GM19468 (cell line): ENCODE measurements at regions not wholly inside any gene's neighbourhood (a gene's known extent, or its start where the extent isn't known, plus 50 kb on each side); places are given as distances from the start of the nearest gene placed in this dataset.

Experiments used
- ATAC-seq: cut with Tn5 transposase; IDR thresholded peaks from one replicate; pipeline ENCODE4 v1.9.1; 2021; ENCODE audit warnings: mild to moderate bottlenecking, moderate library complexity, moderate number of reproducible peaks; ENCODE audit not compliant: unreplicated experiment; ENCODE audit errors: extremely low read depth

DNA sequence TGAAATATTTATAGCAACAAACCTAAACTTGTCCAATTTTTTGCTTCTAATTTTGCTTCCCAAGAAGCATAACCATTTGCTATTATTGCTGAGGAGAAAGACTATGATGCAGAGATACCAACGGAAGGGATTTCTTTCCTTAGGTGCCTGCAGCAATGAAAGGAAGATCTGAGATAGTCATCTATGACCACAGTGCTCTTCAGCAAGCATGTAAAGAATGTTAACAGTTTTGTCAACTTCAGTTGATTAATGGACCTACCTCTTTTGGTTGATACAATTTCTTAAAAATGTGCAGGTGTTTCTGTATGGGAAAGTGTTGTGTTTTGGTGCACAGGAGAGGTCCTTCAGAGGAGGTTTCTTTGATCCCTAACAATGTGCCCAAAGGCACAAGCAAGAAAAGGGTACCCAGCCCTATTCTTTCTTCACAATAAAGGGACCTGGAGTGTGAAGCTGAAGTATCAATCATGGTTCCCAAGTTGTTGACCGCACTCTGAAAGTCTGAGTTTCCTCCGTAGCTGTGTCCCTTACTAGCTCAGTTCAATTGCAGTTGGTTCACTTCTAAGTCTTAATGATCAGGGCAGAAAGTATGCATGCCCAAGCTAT, 307.7 kb upstream of the KCNH8 start:
- ATAC-seq, result no peak

DNA sequence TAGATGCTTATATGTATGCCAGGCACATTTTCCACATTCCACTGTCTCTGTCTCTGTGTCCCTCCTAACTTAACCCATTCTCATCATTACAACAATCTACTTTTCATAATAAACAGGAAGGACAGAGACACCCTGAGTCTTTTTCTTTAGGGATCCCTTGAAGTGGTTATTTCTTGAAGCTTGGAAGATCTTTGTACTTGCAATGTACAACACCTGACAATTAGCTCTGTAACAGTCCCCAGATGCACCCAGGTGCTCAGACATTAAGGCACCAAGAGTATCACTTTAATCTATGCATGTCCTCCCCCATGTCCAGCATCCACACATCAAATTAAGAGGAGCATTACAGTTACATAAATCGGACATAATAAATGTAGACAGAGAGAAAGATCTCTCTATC, 309.6 kb upstream of the KCNH8 start:
- ATAC-seq, result no peak

GRCh38 chr3:18837137-18837755, 311.1 kb upstream of the KCNH8 start:
- ATAC-seq, result no peak

DNA sequence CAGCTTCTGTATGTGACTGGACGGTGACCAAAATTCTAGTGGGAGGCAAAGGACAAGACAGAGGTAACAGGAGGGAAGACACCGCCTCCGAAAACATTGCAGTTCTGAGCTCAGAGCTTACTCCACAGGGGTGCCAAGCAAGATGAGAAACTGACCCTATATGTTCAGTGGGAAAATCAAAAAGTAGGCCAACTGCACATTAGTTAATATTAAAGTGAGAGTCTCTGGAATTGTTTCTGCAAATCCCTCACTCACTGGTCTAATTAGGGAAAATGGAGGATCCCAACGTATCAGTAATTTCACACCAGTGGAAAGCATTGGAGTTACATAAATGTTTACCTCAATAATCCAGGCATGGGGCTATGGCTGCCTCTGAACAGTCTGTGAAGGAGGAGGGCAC, 313.3 kb upstream of the KCNH8 start:
- no peak for ATAC-seq

GRCh38 chr3:18830087-18830486, 318.2 kb upstream of the KCNH8 start:
- no peak for ATAC-seq

DNA sequence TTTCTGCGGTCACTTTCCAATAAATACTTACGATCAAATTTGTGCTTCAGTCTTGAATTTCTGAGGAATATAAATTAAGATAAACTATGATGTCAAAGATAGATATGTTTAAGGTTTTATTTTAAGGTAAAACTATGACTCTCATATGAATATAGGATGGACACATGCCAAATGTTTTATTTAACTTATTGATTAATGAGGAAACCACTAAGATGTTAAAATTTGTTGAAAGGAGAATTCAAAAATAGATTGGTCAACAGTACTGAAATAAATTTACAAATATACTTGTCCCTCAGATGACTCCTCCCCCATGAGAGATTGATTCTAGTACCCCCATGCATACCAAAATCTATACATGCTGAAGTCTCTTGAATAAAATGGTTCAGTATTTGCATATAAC, 319.7 kb upstream of the KCNH8 start:
- no peak for ATAC-seq

DNA sequence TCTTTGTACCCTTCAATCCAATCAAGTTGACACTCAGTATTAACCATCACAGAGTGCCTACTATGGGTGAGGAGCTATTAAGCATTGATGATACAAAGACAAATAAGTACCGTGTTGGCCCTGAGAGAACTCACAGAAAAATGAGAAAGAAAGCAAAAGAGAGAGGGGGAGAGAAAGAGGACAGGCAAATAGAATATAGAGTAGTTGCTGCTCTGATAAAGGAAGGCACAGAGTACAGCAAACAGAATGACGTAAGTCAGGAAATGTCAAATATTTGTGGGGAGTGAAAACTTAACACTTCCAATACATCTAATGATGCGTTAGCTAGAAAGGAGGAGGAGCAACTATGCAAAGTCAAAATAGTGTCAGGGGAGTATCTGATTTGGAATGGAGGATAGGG, 320.6 kb upstream of the KCNH8 start:
- no peak for ATAC-seq

GRCh38 chr3:18825665-18826064, 322.6 kb upstream of the KCNH8 start:
- ATAC-seq, result no peak

- no peak for ATAC-seq
Observed at GRCh38 chr3:18813300-18813699, 335.0 kb upstream of the KCNH8 start.

- ATAC-seq, result no peak
Observed at GRCh38 chr3:18812316-18812715, 336.0 kb upstream of the KCNH8 start.

- no peak for ATAC-seq
Observed at GRCh38 chr3:18810306-18810661, 338.0 kb upstream of the KCNH8 start.

GRCh38 chr3:18809640-18810305, 338.5 kb upstream of the KCNH8 start:
- ATAC-seq, result no peak

DNA sequence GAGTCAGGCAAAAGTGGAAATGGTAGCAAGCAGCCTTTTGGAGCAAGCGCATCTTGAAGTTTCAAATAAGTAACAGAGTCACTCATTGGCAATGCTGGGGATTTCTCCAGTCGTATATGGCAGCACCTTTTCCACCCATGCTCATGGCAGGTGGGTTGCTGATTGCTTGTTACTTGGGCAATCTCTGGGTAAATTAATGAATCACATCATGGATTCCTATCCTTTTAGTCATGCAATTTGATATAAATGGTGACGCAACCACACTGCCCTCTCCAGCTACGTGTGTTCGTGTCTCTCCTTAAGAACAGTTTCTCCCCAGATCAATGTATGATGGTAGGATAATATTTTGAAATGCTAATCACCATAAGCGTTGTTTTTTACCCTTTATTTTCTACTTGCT, 339.9 kb upstream of the KCNH8 start:
- no peak for ATAC-seq

DNA sequence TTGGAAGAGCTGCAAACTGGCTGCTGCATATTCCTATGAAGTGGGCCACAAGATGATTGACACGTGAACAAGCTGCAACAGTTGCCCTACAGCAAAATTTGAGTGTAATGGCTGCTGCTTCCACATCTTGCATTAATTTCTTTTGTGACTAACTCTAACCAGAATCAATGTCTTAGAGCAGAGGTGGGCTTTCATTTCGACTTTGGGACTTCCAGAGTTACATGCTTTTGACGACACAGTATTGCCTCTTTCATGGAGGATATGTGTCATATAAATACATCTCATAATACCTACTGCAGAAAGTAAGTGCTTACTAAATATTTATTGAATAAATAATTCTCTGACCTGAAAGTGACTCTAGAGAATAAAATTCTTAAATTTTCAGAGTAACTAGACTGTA, 340.7 kb upstream of the KCNH8 start:
- no peak for ATAC-seq

DNA sequence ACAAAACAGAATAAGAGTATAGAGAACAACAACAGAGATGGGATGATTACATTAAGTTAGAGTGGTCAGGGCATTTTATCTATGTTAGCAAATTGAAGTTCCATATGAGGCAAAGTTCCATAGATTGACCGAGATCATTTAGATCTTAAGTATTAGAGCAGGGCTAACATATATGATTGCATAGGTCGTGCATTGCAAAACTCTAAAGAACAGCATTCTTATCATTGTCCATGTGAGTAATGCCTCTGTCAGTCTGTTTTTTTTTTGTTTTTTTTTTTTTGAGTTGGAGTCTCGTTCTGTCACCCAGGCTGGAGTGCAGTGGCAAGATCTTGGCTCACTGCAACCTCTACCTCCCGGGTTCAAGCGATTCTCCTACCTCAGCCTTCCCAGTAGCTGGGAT, 341.7 kb upstream of the KCNH8 start:
- ATAC-seq, result no peak

GRCh38 chr3:18797378-18797777, 350.9 kb upstream of the KCNH8 start:
- ATAC-seq, result no peak

DNA sequence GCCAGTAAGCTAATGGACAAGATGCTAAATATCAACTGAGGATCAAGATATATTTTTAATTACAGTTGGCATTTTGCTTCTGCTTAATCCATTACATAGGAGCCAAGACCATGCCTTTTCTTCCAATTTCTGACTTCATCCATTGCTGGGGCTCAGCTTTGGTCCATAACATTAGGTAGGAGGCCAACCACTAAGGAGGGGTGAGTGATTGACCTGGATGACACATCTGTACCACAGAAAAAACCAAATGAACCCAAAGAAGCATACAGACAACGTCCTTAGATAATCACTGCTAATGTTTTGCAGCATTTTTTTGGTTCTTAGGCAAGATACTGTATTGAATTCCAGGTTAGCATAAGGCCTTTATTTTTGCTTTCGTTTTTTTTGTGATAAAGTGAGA, 353.2 kb upstream of the KCNH8 start:
- ATAC-seq, result no peak

DNA sequence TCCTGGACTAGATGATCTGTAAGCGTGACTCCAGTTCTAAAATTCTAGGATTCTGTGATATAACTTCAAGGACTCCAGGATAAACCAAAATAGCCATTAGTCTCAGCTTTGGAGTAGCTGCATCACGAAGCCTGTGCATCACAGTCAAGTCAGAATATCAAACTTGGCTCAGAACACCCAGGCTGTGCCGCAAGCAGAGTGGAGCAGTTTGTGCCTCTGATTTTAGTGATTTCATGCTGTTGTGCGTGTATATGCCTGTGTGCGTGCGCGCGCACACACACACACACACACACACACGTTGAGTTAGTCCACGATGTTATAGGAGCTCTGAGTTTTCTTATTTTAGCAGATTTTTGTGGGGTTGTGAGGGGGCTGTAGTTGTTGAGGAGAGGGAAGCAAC, 356.6 kb upstream of the KCNH8 start:
- no peak for ATAC-seq

DNA sequence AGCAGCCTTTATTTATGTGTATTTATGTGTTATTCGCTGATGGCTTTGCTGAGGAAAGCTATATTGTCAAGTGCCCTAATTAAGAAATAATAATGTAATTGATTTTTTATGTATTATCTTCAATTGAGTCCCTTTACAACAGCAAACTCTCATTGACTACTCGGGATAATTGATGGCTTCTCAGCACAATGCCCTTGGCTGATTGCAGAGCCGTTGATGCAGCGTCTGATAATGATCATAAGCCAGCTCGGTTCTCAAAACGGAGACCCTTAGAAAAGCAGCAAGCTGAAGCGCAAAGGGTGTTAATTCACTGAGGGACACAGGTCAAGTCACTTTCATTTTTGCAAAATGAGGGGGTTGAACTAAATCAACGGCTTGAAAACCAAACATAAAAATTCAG, 357.1 kb upstream of the KCNH8 start:
- ATAC-seq, result no peak

- no peak for ATAC-seq
Observed at GRCh38 chr3:18790384-18790783, 357.9 kb upstream of the KCNH8 start.

- no peak for ATAC-seq
Observed at GRCh38 chr3:18789734-18790133, 358.6 kb upstream of the KCNH8 start.

GRCh38 chr3:18787441-18787840, 360.9 kb upstream of the KCNH8 start:
- no peak for ATAC-seq
